ENCODE measurements at regions not wholly inside any gene's neighbourhood (a gene's known extent, or its start where the extent isn't known, plus 50 kb on each side); places are given as distances from the start of the nearest gene placed in this dataset.

DNA sequence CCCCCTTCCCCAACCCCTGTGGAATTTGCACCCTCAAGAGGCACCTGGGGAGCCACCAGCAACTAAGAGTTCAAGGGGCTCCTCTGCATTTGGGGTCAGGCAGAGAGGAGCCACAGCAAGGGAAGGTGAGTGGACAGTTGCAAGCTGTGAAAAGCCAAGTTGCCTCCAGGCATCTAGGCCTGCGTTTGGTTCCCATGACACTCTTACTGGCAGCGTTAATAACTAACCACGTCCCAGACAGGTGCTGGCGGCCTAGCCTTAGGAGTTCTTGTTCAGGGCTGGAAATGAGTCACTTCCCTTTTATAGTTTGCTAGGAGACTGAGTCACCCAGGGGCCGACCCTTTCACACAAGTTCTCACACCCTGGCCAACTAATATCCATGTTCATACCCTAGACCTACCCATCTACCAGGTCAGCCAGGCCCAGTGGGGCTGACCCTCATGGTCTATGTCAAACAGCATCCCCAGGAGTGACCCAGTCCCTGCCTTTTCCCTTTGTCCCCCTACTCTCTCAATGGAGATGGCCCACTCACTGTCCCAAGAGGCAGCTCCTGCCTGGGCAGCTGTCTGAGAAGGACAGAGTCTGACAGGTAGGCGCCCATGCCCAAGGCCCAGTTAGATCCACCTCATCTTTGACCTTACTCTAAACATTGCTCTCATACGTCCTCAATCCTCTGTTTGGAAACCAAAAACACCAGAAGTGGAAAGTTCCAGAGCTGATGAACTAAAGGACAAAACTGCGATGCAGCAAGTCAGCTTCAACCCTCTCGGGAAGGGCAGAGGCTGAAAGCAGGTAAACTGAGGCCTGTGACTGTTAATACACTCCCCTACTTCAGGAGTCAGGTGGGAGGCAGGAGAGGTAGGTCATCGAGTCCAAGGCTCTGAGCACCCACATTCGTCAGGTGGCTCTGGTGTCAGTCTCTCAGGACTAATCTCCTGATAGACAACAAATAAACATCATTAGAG lies 300.6 kb downstream of the SOX9 start:
- TF ChIP-seq, protein P1, sequence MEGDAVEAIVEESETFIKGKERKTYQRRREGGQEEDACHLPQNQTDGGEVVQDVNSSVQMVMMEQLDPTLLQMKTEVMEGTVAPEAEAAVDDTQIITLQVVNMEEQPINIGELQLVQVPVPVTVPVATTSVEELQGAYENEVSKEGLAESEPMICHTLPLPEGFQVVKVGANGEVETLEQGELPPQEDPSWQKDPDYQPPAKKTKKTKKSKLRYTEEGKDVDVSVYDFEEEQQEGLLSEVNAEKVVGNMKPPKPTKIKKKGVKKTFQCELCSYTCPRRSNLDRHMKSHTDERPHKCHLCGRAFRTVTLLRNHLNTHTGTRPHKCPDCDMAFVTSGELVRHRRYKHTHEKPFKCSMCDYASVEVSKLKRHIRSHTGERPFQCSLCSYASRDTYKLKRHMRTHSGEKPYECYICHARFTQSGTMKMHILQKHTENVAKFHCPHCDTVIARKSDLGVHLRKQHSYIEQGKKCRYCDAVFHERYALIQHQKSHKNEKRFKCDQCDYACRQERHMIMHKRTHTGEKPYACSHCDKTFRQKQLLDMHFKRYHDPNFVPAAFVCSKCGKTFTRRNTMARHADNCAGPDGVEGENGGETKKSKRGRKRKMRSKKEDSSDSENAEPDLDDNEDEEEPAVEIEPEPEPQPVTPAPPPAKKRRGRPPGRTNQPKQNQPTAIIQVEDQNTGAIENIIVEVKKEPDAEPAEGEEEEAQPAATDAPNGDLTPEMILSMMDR (IDR thresholded peaks at IDR 0.05), result no peak
- TF ChIP-seq POLR2A (IDR thresholded peaks at IDR 0.05), result no peak

Data from testis (tissue), 2 donors.